Hematopoietic multipotent progenitor cell treated with erythropoietin and hydrocortisone succinate and interleukin-3 and kit ligand, for 6 days (in vitro differentiated cells): ENCODE measurements at regions not wholly inside any gene's neighbourhood (a gene's known extent, or its start where the extent isn't known, plus 50 kb on each side); places are given as distances from the start of the nearest gene placed in this dataset.

Experiments
- DNase-seq: peaks from one replicate; pipeline ENCODE4 v3.0.0-alpha.2; 2015

DNA sequence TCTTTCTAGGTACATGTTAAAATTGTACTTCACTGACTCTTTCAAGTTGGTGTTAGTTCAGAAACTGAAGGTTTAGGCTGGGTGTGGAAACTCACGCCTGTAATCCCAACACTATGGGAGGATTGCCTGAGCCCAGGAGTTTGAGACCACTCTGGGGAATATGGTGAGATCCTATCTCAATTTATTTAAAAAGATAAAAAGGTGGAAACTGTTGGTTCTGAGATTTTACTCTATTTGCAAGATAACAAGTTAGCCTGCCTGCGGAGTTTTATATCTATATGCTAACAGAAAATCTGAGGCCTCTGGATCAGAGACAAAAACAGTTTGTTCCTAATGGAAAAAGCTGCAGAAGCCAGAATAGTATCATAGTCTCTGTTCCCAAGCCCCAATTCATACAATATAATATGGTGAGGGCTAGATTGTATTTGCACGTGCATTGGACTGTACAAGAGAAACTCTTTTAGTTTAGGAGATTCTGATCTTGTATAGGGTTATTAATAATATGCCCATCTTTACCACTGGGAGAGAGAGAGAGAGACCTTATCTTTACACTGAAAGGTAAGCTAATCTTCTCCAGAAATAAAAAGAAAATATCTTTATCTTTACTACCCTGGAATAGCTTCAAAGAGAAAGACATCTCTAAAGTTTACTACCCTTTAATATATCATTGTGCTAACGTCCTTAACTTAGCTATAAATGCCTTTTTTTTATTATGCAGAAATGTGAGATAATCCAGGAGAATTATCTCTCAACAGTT, 1267.6 kb downstream of the OTOL1 start:
- no peak for DNase-seq

DNA sequence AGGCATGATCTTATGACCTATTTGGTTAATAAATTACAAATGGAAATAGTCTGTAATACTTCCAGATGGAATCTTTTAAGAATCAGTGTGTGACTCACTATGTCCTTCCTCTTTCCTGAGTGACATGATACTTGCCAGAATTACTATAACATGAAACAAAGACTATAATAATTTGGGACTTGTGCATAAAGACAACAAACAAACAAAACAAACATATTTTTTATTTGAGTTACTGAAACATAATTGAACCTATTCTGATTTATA, 1268.1 kb downstream of the OTOL1 start:
- DNase-seq: no peak

DNA sequence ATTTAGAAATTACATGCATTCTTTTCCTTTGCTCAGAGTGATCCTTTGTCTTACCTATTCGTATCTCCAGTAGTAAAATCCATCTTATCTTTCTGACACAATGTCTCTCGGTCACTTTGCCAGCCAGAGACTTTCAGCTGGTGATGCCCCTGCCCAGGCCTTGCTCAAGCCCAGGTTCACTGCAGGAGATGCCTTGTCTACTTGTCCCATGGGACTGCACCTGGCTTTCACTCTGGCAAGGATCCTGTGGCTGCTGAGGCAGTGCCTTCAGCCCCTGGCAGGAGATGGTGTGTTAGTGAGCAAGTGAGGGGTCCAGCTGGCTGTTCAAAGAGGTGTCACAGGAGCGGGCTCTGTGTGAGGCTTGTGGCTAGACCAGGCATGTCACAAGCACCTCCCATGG, 1268.9 kb downstream of the OTOL1 start:
- no peak for DNase-seq

DNA sequence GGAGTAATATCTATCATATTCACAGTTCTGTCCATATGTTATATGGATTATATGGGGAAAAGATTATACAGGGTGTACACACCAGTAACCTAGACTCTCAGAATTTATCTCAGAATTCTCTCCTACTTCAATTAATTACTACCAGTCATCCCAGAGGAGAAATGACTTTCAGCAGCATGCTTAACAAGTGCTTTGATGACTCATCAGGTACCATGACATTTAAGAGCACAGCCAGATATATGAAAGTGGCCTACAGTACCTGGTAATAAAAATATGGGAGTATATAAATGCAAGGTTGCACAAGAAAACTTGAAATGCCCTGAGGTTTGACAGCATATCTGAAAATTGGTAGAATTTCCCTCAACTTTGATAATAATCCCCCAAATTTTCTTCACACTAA, 1273.0 kb downstream of the OTOL1 start:
- no peak for DNase-seq

DNA sequence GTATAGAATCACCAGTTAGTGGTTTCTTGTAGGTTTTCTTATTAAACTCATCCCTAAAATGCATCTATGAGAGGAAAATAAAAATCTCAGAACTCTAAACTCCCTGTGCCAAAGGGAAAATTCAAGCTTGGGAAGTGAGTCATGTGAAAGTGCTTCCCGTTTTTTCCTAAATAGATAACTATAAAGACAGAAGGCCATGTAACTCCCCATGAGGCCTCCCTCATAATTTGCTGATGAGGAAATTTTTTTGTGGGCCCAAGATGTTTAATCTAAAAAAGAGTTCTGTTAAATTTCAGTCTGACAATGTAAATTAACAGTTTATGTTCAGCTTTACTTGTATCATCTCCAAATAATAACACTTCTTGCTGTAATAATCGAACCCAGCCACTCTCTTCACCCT, 1273.9 kb downstream of the OTOL1 start:
- no peak for DNase-seq

DNA sequence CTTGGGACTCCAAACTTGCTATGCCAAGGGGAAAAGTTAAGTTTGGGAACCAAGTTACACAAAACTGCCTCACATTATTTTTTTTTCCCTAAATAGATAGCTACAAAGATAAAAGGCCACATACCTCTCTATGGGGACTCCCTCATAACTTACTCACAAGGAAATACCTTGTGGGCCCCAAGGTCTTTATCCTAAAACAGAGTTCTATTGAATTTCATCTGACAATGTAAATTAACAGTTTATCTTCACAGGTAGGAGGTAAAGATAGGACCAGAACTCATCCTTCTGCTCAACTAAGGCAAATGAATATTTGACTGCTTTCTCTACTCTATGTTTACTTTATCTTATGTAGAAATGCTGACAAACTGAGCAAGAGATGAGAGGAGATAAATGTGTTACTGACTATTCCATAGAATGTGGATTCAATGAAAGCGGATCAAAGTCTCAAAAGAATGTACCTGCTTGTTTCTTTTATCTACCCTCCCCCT, 1278.0 kb downstream of the OTOL1 start:
- no peak for DNase-seq

DNA sequence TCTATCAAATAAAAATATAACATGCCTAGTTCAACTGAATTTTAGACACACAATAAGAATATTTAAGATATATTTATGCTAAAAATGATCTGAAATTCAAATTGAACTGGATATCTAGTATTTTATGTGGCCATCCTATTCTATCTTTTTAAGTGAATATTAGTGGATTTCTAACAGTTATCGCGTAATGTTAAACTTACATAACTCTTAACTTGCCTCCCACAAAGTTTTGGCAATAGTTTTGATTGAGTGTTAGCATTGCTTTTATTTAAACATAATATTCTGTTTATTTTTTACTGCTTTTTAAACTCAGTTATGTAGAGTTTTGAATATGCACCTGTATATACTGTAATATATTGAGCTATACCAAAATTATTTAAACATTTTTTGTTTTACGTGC, 1279.5 kb downstream of the OTOL1 start:
- no peak for DNase-seq

DNA sequence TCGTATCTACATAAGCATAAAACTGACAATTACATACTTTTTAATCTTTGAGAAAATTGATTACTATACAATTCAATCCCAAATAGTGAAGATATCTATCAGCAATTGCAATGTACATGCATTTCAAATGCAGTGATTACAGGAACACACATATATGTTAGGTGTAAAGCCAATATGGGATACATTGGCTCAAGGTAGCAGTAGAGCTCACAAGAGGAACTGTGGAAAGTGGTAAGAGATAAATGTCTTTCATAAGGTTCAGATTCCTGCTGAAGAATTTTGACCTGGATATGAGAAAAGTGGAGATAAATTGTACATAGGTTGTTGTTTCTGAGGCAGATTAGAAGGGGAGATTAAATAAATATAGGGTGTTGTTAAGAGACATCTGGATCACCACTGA, 1280.5 kb downstream of the OTOL1 start:
- DNase-seq: no peak

DNA sequence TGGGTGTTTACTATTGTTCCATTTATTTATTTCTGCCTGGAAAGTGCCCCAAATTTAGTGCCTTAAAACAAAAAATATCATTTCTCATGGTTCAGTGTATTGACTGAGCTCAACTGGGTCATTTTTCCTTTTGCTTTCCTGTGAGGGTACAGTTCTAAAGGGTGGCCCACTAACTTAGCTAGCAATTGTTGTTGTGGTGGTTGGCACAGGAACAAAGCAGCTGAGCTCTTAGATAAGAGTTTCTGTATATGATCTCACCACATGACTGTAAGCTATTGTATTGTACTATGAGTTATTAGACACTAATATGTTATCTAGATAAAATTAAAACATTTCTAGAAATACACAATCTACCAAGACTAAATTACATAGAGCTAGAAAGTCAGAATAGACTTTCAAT, 1283.7 kb downstream of the OTOL1 start:
- DNase-seq: peak; percentile 43

DNA sequence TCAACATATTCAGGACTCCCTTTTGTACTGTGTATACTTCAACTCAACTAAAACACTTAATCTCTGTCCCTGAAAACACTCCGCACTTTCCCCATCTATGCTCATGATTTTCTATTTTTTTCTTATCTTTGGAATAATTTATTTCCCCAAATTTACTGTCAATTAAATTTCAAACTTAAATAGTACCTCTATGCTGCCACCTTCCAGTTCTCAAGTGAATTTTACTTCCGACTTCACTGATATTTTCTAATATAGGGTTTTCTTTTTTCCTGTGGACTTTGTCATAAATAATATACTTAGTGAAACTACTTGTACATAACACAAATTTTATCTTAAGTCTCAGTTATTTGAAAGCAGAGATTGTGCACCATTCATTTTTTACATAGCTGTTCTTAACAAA, 1303.3 kb downstream of the OTOL1 start:
- DNase-seq: no peak

DNA sequence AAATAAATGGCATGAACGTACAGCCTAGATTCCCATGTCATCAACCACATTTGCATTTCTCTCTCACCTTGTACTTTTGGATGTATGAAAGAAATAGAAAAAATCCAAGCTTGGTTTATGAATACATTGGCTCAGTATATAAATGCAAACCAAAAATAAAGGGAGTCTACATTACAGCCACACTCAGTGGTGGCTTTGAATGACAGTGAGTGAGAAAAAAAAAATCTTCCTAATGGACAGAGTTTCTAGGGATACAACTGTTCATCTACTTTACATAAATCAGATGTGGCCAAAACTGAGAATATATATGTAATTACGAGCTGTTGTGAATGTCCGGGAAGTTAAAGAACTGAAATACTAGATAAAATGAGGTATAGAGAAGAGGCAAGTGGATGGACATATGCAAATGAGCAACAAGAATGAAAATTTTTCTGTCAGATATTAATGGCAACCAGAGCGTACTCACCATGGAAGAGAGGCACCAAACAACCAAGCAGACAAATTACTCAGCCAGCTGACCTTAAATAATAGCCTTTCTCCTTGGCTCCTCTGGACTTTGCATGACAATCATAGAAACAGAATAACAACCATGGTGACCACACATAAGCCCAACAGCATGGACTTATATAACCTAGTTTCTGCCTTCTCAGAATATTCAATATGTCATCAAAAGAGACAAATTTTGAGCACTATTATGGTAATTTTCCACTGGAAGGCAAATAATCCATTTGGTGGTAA, 1305.8 kb downstream of the OTOL1 start:
- no peak for DNase-seq

DNA sequence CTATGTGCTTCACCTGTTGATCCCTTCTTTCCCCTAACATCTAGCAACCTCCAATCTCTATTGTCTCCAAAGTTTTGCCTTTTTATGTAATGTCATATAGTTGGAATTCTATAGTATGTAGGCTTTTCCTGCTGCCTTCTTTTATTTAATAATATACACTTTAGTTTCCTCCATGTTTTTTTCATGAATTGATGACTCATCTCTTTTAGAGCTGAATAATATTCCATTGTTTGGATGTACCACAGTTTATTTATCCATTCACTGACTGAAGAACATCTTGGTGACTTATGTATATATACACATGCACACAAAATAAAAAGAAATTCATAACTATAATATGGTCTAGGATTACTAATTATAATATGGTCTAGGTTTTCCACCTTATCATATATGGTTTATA, 1314.2 kb downstream of the OTOL1 start:
- no peak for DNase-seq

DNA sequence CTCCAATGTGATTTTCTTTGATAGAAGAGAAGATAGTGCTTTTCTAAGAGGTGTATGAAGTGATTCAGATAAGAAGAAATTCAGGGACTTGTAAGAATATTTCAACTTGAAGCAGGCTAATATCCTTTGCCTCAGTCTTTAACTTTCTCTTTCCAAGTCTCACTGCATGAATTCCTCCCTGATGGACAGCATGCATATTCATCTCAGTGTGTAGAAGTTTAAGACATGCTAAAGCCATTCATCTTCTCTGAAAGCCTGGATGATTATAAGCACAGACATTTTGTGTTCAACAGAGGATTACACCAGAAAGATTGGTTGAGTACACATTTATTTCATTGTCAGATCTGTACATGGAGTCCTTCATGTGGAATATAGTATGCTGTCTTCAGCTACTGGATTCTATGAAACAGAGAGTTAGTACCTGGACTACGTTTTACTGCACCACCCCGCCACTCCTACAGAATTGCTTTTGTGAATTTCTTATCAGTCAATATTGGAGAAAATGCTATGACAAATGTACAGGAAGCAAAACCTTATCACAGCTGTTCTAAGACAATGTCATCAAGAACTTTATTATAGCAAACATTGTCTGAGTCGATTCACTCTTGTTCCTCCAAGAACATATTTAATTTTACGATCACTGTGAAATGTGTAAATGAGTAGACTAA, 1346.1 kb downstream of the OTOL1 start:
- DNase-seq: no peak

DNA sequence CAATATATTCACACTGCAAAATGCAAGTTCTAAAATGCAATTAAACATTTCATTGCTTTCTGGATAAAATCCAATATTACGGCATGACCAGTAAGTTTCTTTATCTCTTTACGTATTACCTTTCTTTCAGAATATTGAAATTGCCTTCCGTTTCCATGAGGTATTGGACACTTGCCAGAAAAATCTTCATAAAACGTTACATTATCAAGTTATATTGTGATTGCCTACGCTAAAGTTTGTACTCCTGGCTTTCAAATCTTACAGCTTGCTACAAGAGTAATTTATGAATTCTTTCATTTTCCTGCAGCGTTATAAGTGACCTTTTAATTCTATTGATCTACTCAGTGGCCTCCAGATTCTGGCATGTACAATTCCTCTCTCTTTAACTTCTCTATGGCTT, 1349.3 kb downstream of the OTOL1 start:
- no peak for DNase-seq

DNA sequence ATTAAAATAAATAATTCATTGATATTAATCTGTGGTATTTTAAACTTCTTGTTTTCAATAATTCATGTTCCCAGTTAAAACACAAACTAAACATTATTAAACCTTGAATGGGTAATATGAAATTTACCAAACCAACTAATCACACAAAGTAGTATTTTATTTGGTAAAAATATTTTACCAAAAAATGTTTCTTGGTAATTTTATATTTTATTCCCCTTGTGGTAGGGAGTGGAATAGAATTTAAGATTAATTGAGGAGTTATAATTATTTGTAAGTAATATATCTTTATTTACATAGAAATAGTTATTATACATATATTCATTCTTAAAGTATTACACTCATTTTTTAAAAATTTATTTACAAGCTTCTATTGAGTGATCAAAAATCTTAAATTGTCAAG, 1350.9 kb downstream of the OTOL1 start:
- no peak for DNase-seq

DNA sequence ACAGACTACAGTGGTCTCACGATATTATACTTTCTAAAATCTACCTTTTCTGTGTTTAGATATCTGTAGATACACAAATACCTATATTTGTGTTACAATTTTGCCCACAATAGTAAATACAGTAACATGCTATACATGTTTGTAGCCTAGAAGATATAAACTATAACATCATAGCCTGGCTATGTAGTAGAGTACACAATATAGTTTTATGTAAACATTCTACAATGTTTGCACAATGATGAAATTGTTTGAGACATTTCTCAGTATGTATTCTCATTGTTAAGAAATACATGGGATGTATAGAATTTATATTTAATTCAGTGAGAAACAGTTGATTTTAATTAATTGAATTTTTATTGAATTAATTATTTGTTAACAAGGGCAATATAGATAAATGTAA, 1367.0 kb downstream of the OTOL1 start:
- DNase-seq: no peak

DNA sequence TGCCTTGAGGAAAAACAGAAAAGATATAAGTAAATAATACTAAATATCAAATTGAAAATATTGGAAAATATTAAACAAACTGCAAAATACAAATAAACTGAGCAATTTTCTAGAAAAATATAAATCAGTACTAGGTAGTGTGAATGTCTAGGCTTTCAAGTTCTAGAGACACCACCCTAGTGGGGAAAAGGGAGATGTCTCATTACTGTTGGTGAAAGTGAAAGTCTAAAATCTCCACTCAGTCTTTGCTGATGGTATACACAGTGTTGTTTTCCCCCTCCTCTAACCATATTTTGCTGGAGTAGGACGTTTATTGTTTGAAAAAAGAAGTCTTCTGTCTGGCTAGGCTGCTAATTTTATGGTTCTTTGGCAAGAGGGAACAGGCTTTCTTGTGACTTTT, 1368.9 kb downstream of the OTOL1 start:
- DNase-seq: no peak

DNA sequence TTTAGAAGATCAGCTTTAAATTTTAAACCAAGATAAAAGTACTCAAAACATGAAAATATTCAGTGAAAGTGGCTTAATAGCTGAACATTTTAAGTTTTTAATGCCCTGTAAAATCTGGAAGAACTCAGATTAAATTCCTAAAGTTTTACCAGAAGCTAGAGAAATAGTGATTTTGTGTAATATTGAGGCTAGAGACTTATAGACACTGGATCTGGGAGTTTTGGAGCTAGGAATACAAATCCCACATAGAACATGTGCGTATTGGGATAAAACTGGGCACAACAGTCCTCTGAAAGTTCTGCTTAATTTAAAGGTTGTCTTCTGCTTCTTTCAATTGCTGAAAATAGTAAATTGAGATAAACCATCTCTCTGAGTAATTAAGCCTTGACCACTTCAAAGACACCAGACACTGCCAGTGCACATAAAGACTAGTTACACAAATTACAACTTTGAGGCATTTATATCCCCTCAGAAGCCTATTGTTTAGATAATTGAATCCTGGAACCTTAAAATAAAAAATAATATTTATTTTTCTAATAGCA, 1382.5 kb downstream of the OTOL1 start:
- no peak for DNase-seq

DNA sequence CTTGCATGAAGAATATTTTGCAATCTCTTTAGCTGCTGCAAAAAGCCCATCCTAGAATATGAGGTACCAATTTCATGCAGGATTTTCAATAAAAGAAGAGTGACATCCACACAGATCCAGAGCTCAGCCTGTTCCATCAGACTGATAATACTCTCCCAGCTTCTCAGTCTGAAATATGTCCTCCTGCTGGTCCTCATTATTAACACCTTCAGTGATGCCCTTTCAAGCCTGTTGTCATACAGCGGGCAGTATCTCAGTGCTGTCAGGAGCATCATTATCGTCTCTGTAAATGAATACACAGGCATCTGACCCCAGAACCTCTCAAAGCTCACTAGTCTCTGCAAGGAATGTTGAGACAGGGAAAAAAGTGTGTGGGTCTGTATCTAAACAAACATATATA, 1387.8 kb downstream of the OTOL1 start:
- no peak for DNase-seq

DNA sequence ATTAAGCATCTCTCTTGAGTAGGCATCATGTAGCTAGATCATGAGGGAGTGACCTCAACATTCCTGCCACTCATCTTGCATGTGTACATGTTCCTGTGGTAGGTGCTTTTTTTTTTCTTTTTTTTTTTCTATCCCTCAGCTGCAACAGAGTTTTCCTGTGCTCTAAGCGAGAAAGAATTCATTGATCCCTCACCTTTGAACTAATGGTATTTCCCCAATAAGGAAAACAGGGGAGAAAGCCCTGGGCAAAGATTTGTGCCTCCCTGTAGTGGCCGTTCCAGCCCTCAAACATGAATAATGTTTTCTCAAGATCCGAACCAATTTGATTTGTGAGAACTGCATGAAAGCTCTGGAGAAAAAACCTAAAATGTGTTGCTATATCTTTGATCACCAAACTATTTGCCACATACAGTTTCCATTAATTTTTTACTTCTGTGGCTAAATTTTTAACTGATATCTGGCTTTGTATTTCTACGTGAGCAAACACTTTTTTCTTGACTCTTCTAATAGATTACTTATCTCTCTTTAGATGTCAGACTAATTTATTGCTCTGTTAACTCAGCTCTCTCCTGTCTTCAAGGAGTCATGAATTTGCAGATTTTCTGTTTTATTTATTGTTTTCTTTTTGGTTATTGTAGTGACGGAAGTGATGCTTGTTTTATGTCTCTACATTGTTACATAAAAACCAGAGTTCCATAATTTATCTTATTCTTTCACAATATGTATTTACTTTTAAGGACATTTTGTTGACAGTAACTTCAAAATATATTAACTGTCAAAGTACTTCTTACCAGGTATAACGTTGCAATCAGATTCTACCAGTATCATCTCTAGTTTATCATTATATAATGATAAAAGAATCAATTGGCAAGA, 1396.5 kb downstream of the OTOL1 start:
- no peak for DNase-seq

DNA sequence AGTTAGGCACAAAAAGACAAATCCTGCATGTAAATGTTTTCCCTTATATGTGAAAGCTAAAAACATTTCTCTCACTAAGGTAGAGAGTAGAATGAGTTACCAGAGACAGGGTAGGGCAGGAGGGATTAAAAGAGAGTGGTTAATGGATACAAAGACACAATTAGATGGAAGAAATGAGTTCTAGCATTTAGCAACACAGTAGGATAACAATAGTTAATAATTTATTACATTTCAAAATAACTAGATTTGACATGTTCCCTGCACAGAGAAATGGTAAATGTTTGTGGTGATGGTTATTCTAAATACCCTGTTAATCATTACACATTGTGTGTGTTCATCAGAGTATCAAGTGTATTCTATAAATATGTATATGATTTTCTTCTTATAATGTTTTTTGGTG, 1400.7 kb downstream of the OTOL1 start:
- no peak for DNase-seq

DNA sequence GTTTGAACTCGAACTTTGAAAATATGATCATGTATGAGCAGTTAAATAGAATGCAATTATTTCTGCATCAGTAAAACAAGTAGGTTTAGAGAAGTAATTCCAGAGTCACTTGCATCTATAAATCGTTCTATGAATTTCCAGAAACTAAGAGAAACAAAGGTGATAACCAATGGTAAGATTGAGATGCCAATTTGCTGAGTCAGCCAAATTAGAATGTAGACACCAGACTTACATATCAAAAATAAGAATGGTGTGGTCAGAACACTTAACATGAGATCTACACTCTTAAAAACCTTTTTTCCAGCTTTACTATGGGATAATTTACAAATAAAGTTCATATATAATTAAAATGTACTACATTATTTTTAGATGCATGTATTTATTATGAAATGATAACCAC, 1435.9 kb downstream of the OTOL1 start:
- no peak for DNase-seq

DNA sequence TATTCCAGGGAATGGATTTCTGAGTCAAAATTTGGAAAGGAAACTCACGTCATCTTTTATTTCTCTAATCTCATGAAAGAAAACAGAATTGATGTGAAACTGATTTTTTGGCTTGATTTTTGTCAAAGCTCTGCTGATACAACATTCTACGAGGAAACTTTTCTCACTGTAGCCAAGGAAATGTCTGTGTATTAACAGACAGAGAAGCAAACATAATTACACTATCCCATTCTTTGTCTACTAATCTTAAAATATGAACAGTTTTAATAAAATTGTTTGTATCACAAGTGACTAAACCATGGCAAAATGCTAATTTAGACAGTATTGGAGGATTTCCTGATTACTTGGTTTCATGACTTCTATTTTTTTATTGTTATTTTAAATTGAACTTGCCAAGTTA, 1437.0 kb downstream of the OTOL1 start:
- no peak for DNase-seq
